ENCODE measurements at regions not wholly inside any gene's neighbourhood (a gene's known extent, or its start where the extent isn't known, plus 50 kb on each side); places are given as distances from the start of the nearest gene placed in this dataset.
"Not testable (repeated sequence)": the region's sequence is repeated elsewhere in the genome, so short reads cannot be mapped to it uniquely, and the experiment has no call there.

- H3K36me3 ChIP-seq (ENCODE audit: control insufficient read depth, insufficient read depth, low read length); H3K27me3 ChIP-seq (ENCODE audit: control insufficient read depth, insufficient read depth, low read length); POLR2A ChIA-PET; DNase-seq (ENCODE audit: low read depth); H3K4me3 ChIP-seq (ENCODE audit: low read depth, low read length); CTCF ChIA-PET: not testable (repeated sequence)
Observed at GRCh38 chr15:24509714-24510113, 165.9 kb upstream of the NPAP1 start.

GRCh38 chr15:24511598-24511997, 164.0 kb upstream of the NPAP1 start:
- H3K36me3 ChIP-seq (ENCODE audit: control insufficient read depth, insufficient read depth, low read length); H3K4me3 ChIP-seq (ENCODE audit: low read depth, low read length); DNase-seq (ENCODE audit: low read depth); H3K27me3 ChIP-seq (ENCODE audit: control insufficient read depth, insufficient read depth, low read length); POLR2A ChIA-PET; CTCF ChIA-PET: not testable (repeated sequence)

- CTCF ChIA-PET; H3K36me3 ChIP-seq (ENCODE audit: control insufficient read depth, insufficient read depth, low read length); H3K27me3 ChIP-seq (ENCODE audit: control insufficient read depth, insufficient read depth, low read length); DNase-seq (ENCODE audit: low read depth); POLR2A ChIA-PET; H3K4me3 ChIP-seq (ENCODE audit: low read depth, low read length): not testable (repeated sequence)
Observed at GRCh38 chr15:24518772-24519171, 156.8 kb upstream of the NPAP1 start.

GRCh38 chr15:24531235-24531634, 144.3 kb upstream of the NPAP1 start:
- DNase-seq (ENCODE audit: low read depth); H3K36me3 ChIP-seq (ENCODE audit: control insufficient read depth, insufficient read depth, low read length); H3K27me3 ChIP-seq (ENCODE audit: control insufficient read depth, insufficient read depth, low read length); POLR2A ChIA-PET; CTCF ChIA-PET; H3K4me3 ChIP-seq (ENCODE audit: low read depth, low read length): not testable (repeated sequence)

GRCh38 chr15:24534032-24534431, 141.5 kb upstream of the NPAP1 start:
- POLR2A ChIA-PET; DNase-seq (ENCODE audit: low read depth); H3K4me3 ChIP-seq (ENCODE audit: low read depth, low read length); H3K27me3 ChIP-seq (ENCODE audit: control insufficient read depth, insufficient read depth, low read length); H3K36me3 ChIP-seq (ENCODE audit: control insufficient read depth, insufficient read depth, low read length); CTCF ChIA-PET: not testable (repeated sequence)

GRCh38 chr15:24557281-24557680, 118.3 kb upstream of the NPAP1 start:
- CTCF ChIA-PET; H3K36me3 ChIP-seq (ENCODE audit: control insufficient read depth, insufficient read depth, low read length); DNase-seq (ENCODE audit: low read depth); H3K27me3 ChIP-seq (ENCODE audit: control insufficient read depth, insufficient read depth, low read length); H3K4me3 ChIP-seq (ENCODE audit: low read depth, low read length); POLR2A ChIA-PET: not testable (repeated sequence)

- ChIA-PET CTCF (no interaction called here), POLR2A (no interaction called here)
- H3K36me3 ChIP-seq (ENCODE audit: control insufficient read depth, insufficient read depth, low read length) = no peaks in the 10 kb centered on the region
- no peaks in the 10 kb centered on the region for H3K27me3 ChIP-seq (ENCODE audit: control insufficient read depth, insufficient read depth, low read length)
- no peak for DNase-seq (ENCODE audit: low read depth)
- H3K4me3 ChIP-seq (ENCODE audit: low read depth, low read length) = no peak overlapping the region
- no peak for TF ChIP-seq CTCF (IDR thresholded peaks at IDR 0.05; ENCODE audit: insufficient read depth, low read depth, low read length)
Observed at GRCh38 chr15:24607636-24608035, 67.9 kb upstream of the NPAP1 start.

- TF ChIP-seq CTCF (IDR thresholded peaks at IDR 0.05; ENCODE audit: insufficient read depth, low read depth, low read length) = no peak
- DNase-seq (ENCODE audit: low read depth) = no peak
- H3K4me3 ChIP-seq (ENCODE audit: low read depth, low read length) = no peak overlapping the region
- H3K36me3 ChIP-seq (ENCODE audit: control insufficient read depth, insufficient read depth, low read length) = no peaks in the 10 kb centered on the region
- no peaks in the 10 kb centered on the region for H3K27me3 ChIP-seq (ENCODE audit: control insufficient read depth, insufficient read depth, low read length)
- POLR2A ChIA-PET = no interaction called here
- CTCF ChIA-PET = no interaction called here
Observed at GRCh38 chr15:24617646-24618045, 57.9 kb upstream of the NPAP1 start.
